ENCODE measurements at regions not wholly inside any gene's neighbourhood (a gene's known extent, or its start where the extent isn't known, plus 50 kb on each side); places are given as distances from the start of the nearest gene placed in this dataset.

GRCh38 chr3:81063896-81064295 lies 697.5 kb downstream of the GBE1 start:
- TF ChIP-seq POLR2A (IDR thresholded peaks at IDR 0.05; ENCODE audit: low read depth, low read length) = no peak
- no peak for TF ChIP-seq POLR2AphosphoS5 (IDR thresholded peaks at IDR 0.05; ENCODE audit: low read depth, low read length)
- no peak for TF ChIP-seq TAF1 (IDR thresholded peaks at IDR 0.05; ENCODE audit: borderline replicate concordance, low read depth, low read length)
